ENCODE measurements at regions not wholly inside any gene's neighbourhood (a gene's known extent, or its start where the extent isn't known, plus 50 kb on each side); places are given as distances from the start of the nearest gene placed in this dataset.

DNA sequence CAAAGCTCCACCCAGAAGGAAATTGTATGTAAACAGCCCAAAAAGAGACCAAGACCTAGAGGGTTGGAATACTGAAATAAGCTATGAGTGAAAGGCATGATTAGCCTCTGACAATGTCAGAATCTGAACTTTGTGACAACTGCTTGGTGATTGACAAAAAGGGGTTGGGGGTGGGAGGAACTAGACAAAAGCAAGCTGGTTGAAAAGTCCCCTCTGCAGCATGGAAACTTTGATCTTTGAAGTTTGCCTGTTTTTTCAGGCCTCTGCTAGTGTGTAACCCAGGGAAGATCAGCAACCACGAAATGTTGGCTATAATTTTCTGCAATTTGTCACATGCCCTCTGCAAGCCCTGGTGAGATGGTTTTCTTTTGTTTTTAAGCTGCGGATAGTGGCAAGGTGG lies 104.8 kb upstream of the SLC25A13 start:
- H3K4me3 ChIP-seq (ENCODE audit: low read depth, poor library complexity, severe bottlenecking), result no peak overlapping the region
- no peak for TF ChIP-seq POLR2A (IDR thresholded peaks at IDR 0.05)
- TF ChIP-seq, protein P1, sequence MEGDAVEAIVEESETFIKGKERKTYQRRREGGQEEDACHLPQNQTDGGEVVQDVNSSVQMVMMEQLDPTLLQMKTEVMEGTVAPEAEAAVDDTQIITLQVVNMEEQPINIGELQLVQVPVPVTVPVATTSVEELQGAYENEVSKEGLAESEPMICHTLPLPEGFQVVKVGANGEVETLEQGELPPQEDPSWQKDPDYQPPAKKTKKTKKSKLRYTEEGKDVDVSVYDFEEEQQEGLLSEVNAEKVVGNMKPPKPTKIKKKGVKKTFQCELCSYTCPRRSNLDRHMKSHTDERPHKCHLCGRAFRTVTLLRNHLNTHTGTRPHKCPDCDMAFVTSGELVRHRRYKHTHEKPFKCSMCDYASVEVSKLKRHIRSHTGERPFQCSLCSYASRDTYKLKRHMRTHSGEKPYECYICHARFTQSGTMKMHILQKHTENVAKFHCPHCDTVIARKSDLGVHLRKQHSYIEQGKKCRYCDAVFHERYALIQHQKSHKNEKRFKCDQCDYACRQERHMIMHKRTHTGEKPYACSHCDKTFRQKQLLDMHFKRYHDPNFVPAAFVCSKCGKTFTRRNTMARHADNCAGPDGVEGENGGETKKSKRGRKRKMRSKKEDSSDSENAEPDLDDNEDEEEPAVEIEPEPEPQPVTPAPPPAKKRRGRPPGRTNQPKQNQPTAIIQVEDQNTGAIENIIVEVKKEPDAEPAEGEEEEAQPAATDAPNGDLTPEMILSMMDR (IDR thresholded peaks at IDR 0.05), result no peak
- no peak for DNase-seq (ENCODE audit: low spot score in 2 of 2)
- intact Hi-C loops (cut with DNase I; ENCODE audit: low total_unique reads), result no loop called here
- WGBS, 2 donors, result 78 to 87% methylated on average over 2 of the region's 2 CpGs

DNA sequence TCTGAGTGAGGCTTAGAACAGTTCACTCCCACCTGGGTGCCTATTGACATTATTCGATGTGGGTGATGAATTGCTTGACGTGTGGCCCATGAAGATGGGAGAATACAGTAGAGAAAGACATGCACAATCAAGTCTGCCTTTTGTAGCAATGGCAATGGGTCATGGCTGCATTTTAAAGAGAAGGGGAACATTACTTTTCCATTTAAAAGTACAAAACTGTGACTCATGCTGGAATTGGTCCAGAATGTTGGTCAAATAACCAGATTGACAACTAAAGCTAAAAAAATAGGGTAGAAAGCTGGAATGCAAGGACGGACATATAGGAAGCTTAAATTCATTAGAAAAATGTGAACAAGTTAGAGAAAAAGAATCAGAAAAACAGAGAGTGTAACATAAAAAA lies 104.1 kb upstream of the SLC25A13 start:
- no peak for DNase-seq (ENCODE audit: low spot score in 2 of 2)
- no peak overlapping the region for H3K4me3 ChIP-seq (ENCODE audit: low read depth, poor library complexity, severe bottlenecking)
- TF ChIP-seq POLR2A (IDR thresholded peaks at IDR 0.05), result no peak
- TF ChIP-seq, protein P1 (IDR thresholded peaks at IDR 0.05), result no peak
- WGBS, 2 donors, result 51 to 57% methylated on average over 3 of the region's 3 CpGs
- intact Hi-C loops (cut with DNase I; ENCODE audit: low total_unique reads), result no loop called here

DNA sequence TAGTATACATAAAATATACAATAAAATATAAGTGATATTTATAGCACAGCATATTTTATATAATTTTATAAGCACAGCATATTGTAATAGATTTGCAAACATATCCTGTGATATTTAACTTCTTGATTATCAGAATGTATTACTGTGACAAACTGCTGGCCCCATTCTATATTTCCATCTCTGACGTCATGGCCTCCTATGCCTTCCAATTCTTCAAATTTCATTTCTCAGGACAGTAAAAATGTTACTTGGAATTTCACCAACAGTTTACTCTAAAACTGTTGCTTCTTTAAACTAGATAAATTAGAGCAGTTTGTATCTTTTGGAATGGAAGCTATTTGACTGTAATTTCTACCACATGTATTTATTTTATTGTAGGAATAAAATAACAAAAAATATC lies 102.5 kb upstream of the SLC25A13 start:
- TF ChIP-seq, protein P1 (IDR thresholded peaks at IDR 0.05), result no peak
- no peak for TF ChIP-seq POLR2A (IDR thresholded peaks at IDR 0.05)
- intact Hi-C loops (cut with DNase I; ENCODE audit: low total_unique reads), result no loop called here
- no peak for DNase-seq (ENCODE audit: low spot score in 2 of 2)
- H3K4me3 ChIP-seq (ENCODE audit: low read depth, poor library complexity, severe bottlenecking), result no peak overlapping the region
- 58 to 63% methylated on average over 1 of the region's 1 CpG for WGBS, 2 donors

DNA sequence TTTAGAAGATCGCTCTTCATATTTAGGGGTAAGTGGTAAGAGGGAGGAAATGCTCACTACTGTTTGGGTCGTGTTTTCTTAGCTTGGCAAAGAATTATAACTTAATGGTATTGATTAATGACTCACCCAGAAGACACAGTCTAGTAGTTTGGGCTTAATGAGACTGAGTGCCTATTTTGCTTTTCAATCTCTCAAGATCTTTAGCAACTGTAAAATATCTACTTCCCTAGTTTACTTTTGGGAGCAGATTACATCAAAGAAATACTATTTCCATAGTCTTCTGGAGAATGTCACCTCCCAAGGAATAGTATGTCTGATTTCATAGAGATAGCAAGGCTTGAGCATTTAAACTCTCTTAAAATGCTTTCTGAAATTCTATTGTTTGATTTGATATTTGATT lies 100.5 kb upstream of the SLC25A13 start:
- intact Hi-C loops (cut with DNase I; ENCODE audit: low total_unique reads), result no loop called here

DNA sequence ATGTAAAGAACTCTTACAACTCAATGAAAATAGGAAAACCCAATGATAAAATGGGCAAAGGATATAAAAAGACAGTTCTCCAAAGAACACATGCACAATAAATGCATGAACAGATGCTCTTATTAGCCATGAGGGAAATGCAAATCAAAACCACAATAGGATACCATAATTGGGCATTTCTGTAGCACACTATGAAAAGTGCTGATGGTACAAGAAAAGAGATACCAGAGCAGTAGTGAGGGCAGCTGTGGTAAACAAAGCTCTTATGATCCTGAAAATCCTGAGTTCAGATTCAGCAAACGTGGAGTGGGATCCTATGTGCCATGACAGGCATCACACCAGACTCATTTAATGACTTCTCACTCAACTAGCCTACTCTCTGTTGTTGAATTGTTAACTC lies 96.7 kb upstream of the SLC25A13 start:
- TF ChIP-seq POLR2A (IDR thresholded peaks at IDR 0.05), result no peak
- TF ChIP-seq, protein P1 (IDR thresholded peaks at IDR 0.05), result no peak
- DNase-seq (ENCODE audit: low spot score in 2 of 2), result no peak
- intact Hi-C loops (cut with DNase I; ENCODE audit: low total_unique reads), result loop anchor here (5.0 kb wide), 1 partner anchor 609 kb away; no protein-coding TSS in a partner anchor
- no peak overlapping the region for H3K4me3 ChIP-seq (ENCODE audit: low read depth, poor library complexity, severe bottlenecking)
- WGBS, 2 donors, result 70 to 89% methylated on average over 1 of the region's 1 CpG

More for the DNA sequence above, 100.5 kb upstream of the SLC25A13 start:
- H3K4me3 ChIP-seq (ENCODE audit: low read depth, poor library complexity, severe bottlenecking), result no peak overlapping the region
- TF ChIP-seq, protein P1 (IDR thresholded peaks at IDR 0.05), result no peak
- TF ChIP-seq POLR2A (IDR thresholded peaks at IDR 0.05), result no peak
- 64 to 74% methylated on average over 2 of the region's 2 CpGs for WGBS, 2 donors
- no peak for DNase-seq (ENCODE audit: low spot score in 2 of 2)

DNA sequence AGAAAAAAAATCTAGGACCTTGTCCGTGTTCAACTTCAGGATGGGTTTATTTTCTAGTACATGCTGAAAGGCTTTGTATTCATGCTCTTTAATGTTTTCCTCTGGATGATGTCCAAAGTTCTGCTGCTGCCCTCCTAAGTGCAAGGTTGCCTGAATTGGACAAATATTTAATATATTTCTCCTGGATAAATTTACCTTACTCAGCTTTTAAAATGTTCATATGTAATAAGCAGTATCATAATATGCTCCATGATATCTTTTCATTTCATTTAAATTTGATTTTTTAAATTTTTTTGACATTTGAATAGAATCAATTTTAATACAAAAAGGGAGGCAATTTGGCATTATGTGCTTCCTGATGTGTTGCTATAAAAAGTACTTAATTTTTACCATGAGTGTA lies 95.9 kb upstream of the SLC25A13 start:
- H3K4me3 ChIP-seq (ENCODE audit: low read depth, poor library complexity, severe bottlenecking), result no peak overlapping the region
- DNase-seq (ENCODE audit: low spot score in 2 of 2), result no peak
- no peak for TF ChIP-seq POLR2A (IDR thresholded peaks at IDR 0.05)
- TF ChIP-seq, protein P1 (IDR thresholded peaks at IDR 0.05), result no peak
- intact Hi-C loops (cut with DNase I; ENCODE audit: low total_unique reads), result loop anchor here (5.0 kb wide), 1 partner anchor 610 kb away; no protein-coding TSS in a partner anchor
- WGBS, 2 donors, result 68 to 76% methylated on average over 1 of the region's 1 CpG

Measured in lower leg skin (tissue), 4 donors.